Heart left ventricle (tissue), 16 donors: ENCODE measurements at regions not wholly inside any gene's neighbourhood (a gene's known extent, or its start where the extent isn't known, plus 50 kb on each side); places are given as distances from the start of the nearest gene placed in this dataset.

ENCODE experiments used
- ATAC-seq, 4 donors: fragments of 200-7000 bp; cut with Tn5 transposase; one replicate each; pipeline ENCODE4 v1.9.1; 2020 to 2022; ENCODE audit warnings: moderate library complexity in 4 of 4, mild to moderate bottlenecking in 3 of 4, moderate number of reproducible peaks in 1 of 4
- DNase-seq, 5 donors: peaks; one replicate each; pipeline ENCODE4 v3.0.0-alpha.2; 2020
- H3K27ac ChIP-seq, 12 donors: fragments of 200-600 bp; sonication (generic) in 4 of 12; one replicate each; pipeline versions ENCODE4 v1.5.0 to v1.8.0; 2016 to 2022; ENCODE audit warnings: mild to moderate bottlenecking in 2 of 12
- H3K27me3 ChIP-seq, 9 donors: fragments of 200-600 bp; sonication (generic) in 2 of 9; one replicate each; pipeline versions ENCODE4 v1.5.1 to v1.8.0; 2016 to 2022; ENCODE audit warnings: mild to moderate bottlenecking in 3 of 9
- H3K36me3 ChIP-seq, 9 donors: fragments of 200-600 bp; sonication (generic) in 2 of 9; one replicate each; pipeline versions ENCODE4 v1.5.0 to v1.8.0; 2018 to 2022; ENCODE audit warnings: mild to moderate bottlenecking in 2 of 9
- H3K4me1 ChIP-seq, 12 donors: fragments of 200-600 bp; sonication (generic) in 4 of 12; one replicate each; pipeline versions ENCODE4 v1.5.0 to v1.8.0; 2016 to 2022; ENCODE audit warnings: mild to moderate bottlenecking in 3 of 12
- H3K4me3 ChIP-seq, 12 donors: fragments of 200-600 bp; sonication (generic) in 4 of 12; one replicate each; pipeline versions ENCODE4 v1.5.0 to v1.8.0; 2017 to 2022; ENCODE audit warnings: mild to moderate bottlenecking in 9 of 12, moderate library complexity in 4 of 12
- H3K9me3 ChIP-seq, 12 donors: fragments of 200-600 bp; sonication (generic) in 4 of 12; one replicate each; pipeline versions ENCODE4 v1.5.0 to v1.8.0; 2016 to 2022; ENCODE audit warnings: mild to moderate bottlenecking in 1 of 12
- CTCF ChIP-seq, 12 donors: fragments of 200-600 bp; sonication (generic) in 4 of 12; IDR thresholded peaks; one replicate each; pipeline versions ENCODE4 v1.5.0 to v1.8.0; 2018 to 2022; ENCODE audit warnings: antibody characterized with exemption in 12 of 12, mild to moderate bottlenecking in 5 of 12
- POLR2A ChIP-seq, 2 donors: fragments of 450-650 bp; IDR thresholded peaks; one replicate each; pipeline ENCODE4 v1.6.1; 2017; ENCODE audit warnings: antibody characterized with exemption in 2 of 2, mild to moderate bottlenecking in 2 of 2, moderate library complexity in 2 of 2
- WGBS, 4 donors: extraction: QIAGEN DNeasy Blood & Tissue Kit in 2 of 4; methylation state at CpG; one replicate each; pipeline versions ENCODE4 v1.1.5 to v1.1.7; 2013 to 2018; 5-methylcytosine and 5-hydroxymethylcytosine counted together
- intact Hi-C, 10 donors: fragments of 100-400 bp; cut with DNase I; formaldehyde crosslinking; loops; one replicate each; pipeline versions ENCODE4 v1.11.1 to v1.14.2; 2022
- donor health status: ischemic (EF 13 %, LVEDD 7.1; RV severe dilation, severe dysfunction).
- donor health status: healthy with polysubstance abuse.
- donor health status: DM: no; HTN: yes; CAD: no.
- donor health status: DM: no; HTN: no; CAD: no.
- donor health status: ischemic (EF 25% LVEDD 6.9; RV normal size, moderate dysfunction).
- donor health status: ischemic (EF 25% LVEDD 5.7; RV mildly dilated, moderate dysfunction).
- donor health status: healthy.
- donor health status: DM: yes; HTN: yes; CAD: no.
- donor health status: ischemic (EF 35%, LVEDD 5.7; RV mildly dilated, moderate dysfunction).
- donor health status: nonischemic (EF 11% LVEDD 7.7; RV severe dilation, severe dysfunction).
- donor health status: DM: yes; HTN: yes; CAD: no.
- donor health status: PGD.
- donor health status: ischemic (EF 29% LVEDD 5.4; RV normal size, mild dysfunction).
- donor health status: nonischemic (EF 23%, LVEDD 6.1; RV moderate dilation, normal function).

DNA sequence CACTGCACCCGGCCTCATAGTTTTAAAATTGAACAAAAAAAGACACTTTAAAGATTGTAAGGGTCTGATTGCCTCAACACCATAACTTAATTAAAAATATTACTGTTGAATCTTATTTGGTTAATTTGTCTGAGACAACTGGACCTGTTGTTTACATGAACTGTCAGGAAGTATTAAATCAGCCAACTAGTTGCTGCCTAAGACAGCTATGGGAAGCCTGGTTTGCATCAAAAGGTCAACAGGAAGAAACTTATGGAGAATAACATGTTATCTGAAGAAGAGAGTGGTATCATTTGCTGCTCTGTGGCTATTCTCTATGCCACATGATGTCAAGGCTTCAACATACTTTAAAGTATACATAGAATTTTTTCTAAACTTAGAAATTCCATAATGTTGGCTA lies 853.5 kb upstream of the ADAMTS5 start:
- no peaks in the 10 kb centered on the region for H3K9me3 ChIP-seq
- no peaks in the 10 kb centered on the region for H3K36me3 ChIP-seq
- ATAC-seq (no peak), DNase-seq (no peak)
- intact Hi-C loops, result no loop called here
- H3K4me1 ChIP-seq, result peaks cover 0 to 14% (median 0%) of the 10 kb centered on the region in 12 donors
- no peaks in the 10 kb centered on the region for H3K27me3 ChIP-seq
- no peak for TF ChIP-seq POLR2A (IDR thresholded peaks at IDR 0.05)
- no peak for TF ChIP-seq CTCF (IDR thresholded peaks at IDR 0.05)
- 90 to 96% (median 94%) methylated on average over 1 of the region's 1 CpG for WGBS, 4 donors
- H3K4me3 ChIP-seq, result no peak overlapping the region
- H3K27ac ChIP-seq, result no peak overlapping the region

DNA sequence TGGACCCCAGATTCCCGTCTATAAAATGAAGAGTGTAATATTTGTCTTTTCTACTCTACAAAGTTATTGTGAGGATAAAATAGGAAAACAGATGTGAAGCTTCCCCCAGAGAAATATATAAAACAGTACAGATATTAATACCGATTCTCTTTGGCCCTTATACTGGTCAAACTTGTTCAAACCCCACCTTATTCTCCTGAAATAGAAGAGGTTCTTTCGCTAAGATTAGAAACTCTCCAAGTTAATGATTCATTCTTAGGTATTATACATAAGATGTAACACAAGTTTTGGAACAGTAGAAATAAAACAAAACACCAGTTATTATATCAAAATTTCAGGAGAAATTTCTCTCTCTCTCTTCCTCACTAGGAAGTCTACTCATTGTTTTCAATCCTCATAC lies 852.4 kb upstream of the ADAMTS5 start:
- ATAC-seq, result no peak
- DNase-seq, result no peak
- Histone ChIP-seq H3K27me3 (no peaks in the 10 kb centered on the region), H3K9me3 (no peaks in the 10 kb centered on the region), H3K4me3 (no peak overlapping the region), H3K36me3 (no peaks in the 10 kb centered on the region), H3K27ac (peak overlapping the region in 2 of 12 donors; percentile 39 to 54), H3K4me1 (peaks cover 0 to 14% (median 0%) of the 10 kb centered on the region in 12 donors)
- TF ChIP-seq CTCF (IDR thresholded peaks at IDR 0.05), result no peak
- TF ChIP-seq POLR2A (IDR thresholded peaks at IDR 0.05), result no peak
- intact Hi-C loops, result no loop called here
- WGBS, 4 donors, result 52 to 70% (median 60%) methylated on average over 3 of the region's 3 CpGs

GRCh38 chr21:27818847-27819246 lies 852.0 kb upstream of the ADAMTS5 start:
- ATAC-seq (no peak), DNase-seq (no peak)
- Histone ChIP-seq H3K27me3 (no peaks in the 10 kb centered on the region), H3K27ac (peak overlapping the region in 3 of 12 donors; percentile 39 to 55 (median 54)), H3K4me1 (peaks cover 0 to 14% (median 0%) of the 10 kb centered on the region in 12 donors), H3K9me3 (no peaks in the 10 kb centered on the region), H3K36me3 (no peaks in the 10 kb centered on the region), H3K4me3 (no peak overlapping the region)
- TF ChIP-seq CTCF (IDR thresholded peaks at IDR 0.05) (no peak), POLR2A (IDR thresholded peaks at IDR 0.05) (no peak)
- WGBS, 4 donors, result 84 to 91% (median 90%) methylated on average over 4 of the region's 4 CpGs
- intact Hi-C loops, result no loop called here

- Histone ChIP-seq H3K4me1 (peaks cover 0 to 14% (median 0%) of the 10 kb centered on the region in 12 donors), H3K4me3 (no peak overlapping the region), H3K9me3 (no peaks in the 10 kb centered on the region), H3K27ac (peak overlapping the region in 4 of 12 donors; percentile 39 to 55 (median 54)), H3K27me3 (no peaks in the 10 kb centered on the region), H3K36me3 (no peaks in the 10 kb centered on the region)
- peak in 3 of 4 donors; percentile 24 to 62 (median 32) for ATAC-seq
- intact Hi-C loops, result no loop called here
- TF ChIP-seq CTCF (IDR thresholded peaks at IDR 0.05) (no peak), POLR2A (IDR thresholded peaks at IDR 0.05) (no peak)
- no peak for DNase-seq
- WGBS, 4 donors, result 60 to 69% (median 66%) methylated on average over 5 of the region's 5 CpGs
Observed at GRCh38 chr21:27817902-27818623, 851.2 kb upstream of the ADAMTS5 start.
